Hematopoietic multipotent progenitor cell treated with erythropoietin and hydrocortisone succinate and interleukin-3 and kit ligand, for 6 days (in vitro differentiated cells): ENCODE measurements at regions not wholly inside any gene's neighbourhood (a gene's known extent, or its start where the extent isn't known, plus 50 kb on each side); places are given as distances from the start of the nearest gene placed in this dataset.
"Not testable (repeated sequence)": the region's sequence is repeated elsewhere in the genome, so short reads cannot be mapped to it uniquely, and the experiment has no call there.

ENCODE experiments used
- DNase-seq: peaks from one replicate; pipeline ENCODE4 v3.0.0-alpha.2; 2015

DNA sequence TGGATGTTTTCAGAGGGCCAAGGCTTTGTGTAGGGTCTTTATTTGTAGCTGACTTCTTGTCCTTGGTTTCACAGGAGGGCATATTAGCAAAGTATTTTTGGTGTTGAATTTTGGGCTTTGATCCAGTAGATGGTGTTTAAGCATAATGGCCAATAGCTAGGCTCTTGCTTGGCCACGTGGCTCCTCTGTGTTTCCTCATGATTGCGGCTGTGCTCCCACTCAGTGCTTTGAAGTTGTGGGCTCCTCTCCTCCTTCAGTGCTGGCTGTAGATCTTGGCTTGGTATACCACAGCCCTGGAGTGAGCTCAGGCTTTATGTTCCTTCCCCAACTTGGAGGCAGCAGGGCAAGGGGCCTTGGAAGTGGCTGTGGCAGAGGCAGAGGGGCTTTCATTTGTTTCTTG lies 107.2 kb upstream of the CENPE start:
- DNase-seq = no peak

DNA sequence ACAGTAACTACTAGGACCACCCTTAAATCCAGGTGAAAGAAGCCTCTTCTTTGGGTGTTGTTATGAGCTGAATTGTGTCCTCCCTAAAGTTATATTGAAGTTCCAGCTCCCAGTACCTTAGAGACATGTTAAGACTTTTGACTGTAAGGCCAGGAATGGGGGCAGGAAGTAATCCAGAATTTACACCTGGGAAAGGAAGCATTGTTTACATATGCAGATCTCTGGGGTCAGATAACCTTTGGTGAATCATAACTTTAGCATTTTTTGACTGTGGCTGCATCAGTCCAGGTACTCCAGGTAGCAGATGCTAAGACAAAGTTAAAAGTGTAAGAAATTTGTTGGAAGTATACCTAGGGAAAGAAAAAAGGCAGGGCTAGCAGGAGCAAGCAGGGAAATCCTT lies 104.9 kb upstream of the CENPE start:
- DNase-seq = no peak

- DNase-seq = no peak
Observed at GRCh38 chr4:103292959-103293358, 94.8 kb upstream of the CENPE start.

GRCh38 chr4:103292373-103292772 lies 94.2 kb upstream of the CENPE start:
- DNase-seq = no peak

GRCh38 chr4:103289186-103289585 lies 91.0 kb upstream of the CENPE start:
- DNase-seq = no peak

- no peak for DNase-seq
Observed at GRCh38 chr4:103272174-103272573, 74.0 kb upstream of the CENPE start.

GRCh38 chr4:103268746-103269145 lies 70.6 kb upstream of the CENPE start:
- DNase-seq = no peak

- no peak for DNase-seq
Observed at GRCh38 chr4:103264905-103265304, 66.8 kb upstream of the CENPE start.

- not testable (repeated sequence) for DNase-seq
Observed at GRCh38 chr4:103256068-103256467, 57.9 kb upstream of the CENPE start.
